Spleen (tissue), 7 donors: ENCODE measurements at regions not wholly inside any gene's neighbourhood (a gene's known extent, or its start where the extent isn't known, plus 50 kb on each side); places are given as distances from the start of the nearest gene placed in this dataset.

ENCODE experiments used
- CTCF ChIP-seq, 11 experiments: fragments of 200-600 bp in 7 of 11; fragments of 450-650 bp in 4 of 11; sonication (generic) in 4 of 11; IDR thresholded peaks in 8 of 11; conservative IDR thresholded peaks in 3 of 11; 1 replicate in 7 of 11; 2 replicates in 4 of 11; pipeline versions ENCODE4 v1.4.0 to v1.8.0; 2016 to 2021; ENCODE audit warnings: antibody characterized with exemption in 11 of 11, inconsistent platforms in 4 of 11, mild to moderate bottlenecking in 1 of 11
- POLR2A ChIP-seq, 3 donors: fragments of 450-650 bp; IDR thresholded peaks; one replicate each; pipeline ENCODE4 v1.5.1; 2017; ENCODE audit warnings: antibody characterized with exemption in 3 of 3, mild to moderate bottlenecking in 1 of 3
- donor health status: DM: no; HTN: no; CAD: no; lungs with moderate emphysema.
- donor health status: DM: no; HTN: no; CAD: no.
- donor health status: DM: no; HTN: no; CAD: no.

GRCh38 chr15:25180606-25181292, 226.0 kb downstream of the SNRPN start:
- TF ChIP-seq CTCF (IDR thresholded peaks at IDR 0.05 in 8 of 11, conservative IDR thresholded peaks at IDR 0.05 in 3 of 11) (no peak), POLR2A (IDR thresholded peaks at IDR 0.05) (no peak)
